GM12878 (cell line): ENCODE measurements at regions not wholly inside any gene's neighbourhood (a gene's known extent, or its start where the extent isn't known, plus 50 kb on each side); places are given as distances from the start of the nearest gene placed in this dataset.

ENCODE experiments used
- BCL3 ChIP-seq: IDR thresholded peaks from 2 replicates; pipeline ENCODE4 v1.6.1; 2011; ENCODE audit warnings: borderline replicate concordance, low read depth, mild to moderate bottlenecking, moderate library complexity, low read length; ENCODE audit not compliant: insufficient read depth, poor library complexity, severe bottlenecking
- CTCF ChIP-seq, 3 experiments: IDR thresholded peaks in 2 of 3; conservative IDR thresholded peaks in 1 of 3; 2 replicates each; pipeline ENCODE4 v1.5.1; 2011; ENCODE audit warnings: low read depth in 3 of 3, low read length in 3 of 3, mild to moderate bottlenecking in 3 of 3, control low read depth in 2 of 3, moderate library complexity in 2 of 3, inconsistent platforms in 1 of 3, mixed read lengths in 1 of 3; ENCODE audit not compliant: control insufficient read depth in 2 of 3, insufficient read depth in 1 of 3; ENCODE audit errors: extremely low read depth in 1 of 3
- E2F4 ChIP-seq: IDR thresholded peaks from 2 replicates; pipeline ENCODE4 v1.6.1; 2012; ENCODE audit warnings: low read depth, low read length, improper control_type of control experiment
- MYC ChIP-seq: IDR thresholded peaks from 2 replicates; pipeline ENCODE4 v1.6.1; 2011; ENCODE audit warnings: mild to moderate bottlenecking, low read length, moderate library complexity, inconsistent platforms; ENCODE audit not compliant: insufficient read depth, insufficient replicate concordance, insufficient read length, severe bottlenecking
- NBN ChIP-seq: fragments of 450-650 bp; IDR thresholded peaks from 2 replicates; pipeline ENCODE4 v1.6.1; 2016
- NKRF ChIP-seq: fragments of 450-650 bp; conservative IDR thresholded peaks from 2 replicates; pipeline ENCODE4 v1.6.1; 2017; ENCODE audit warnings: mild to moderate bottlenecking, moderate library complexity
- PRDM15 ChIP-seq: fragments of 450-650 bp; formaldehyde crosslinking; IDR thresholded peaks from 2 replicates; pipeline ENCODE4 v1.4.0; 2020; ENCODE audit warnings: mild to moderate bottlenecking, moderate library complexity
- ZNF274 ChIP-seq: IDR thresholded peaks from one replicate; pipeline ENCODE4 v1.8.0; 2011; ENCODE audit not compliant: insufficient read length, insufficient read depth
- ZSCAN29 ChIP-seq: fragments of 450-650 bp; IDR thresholded peaks from 2 replicates; pipeline ENCODE4 v1.6.1; 2017; ENCODE audit warnings: mild to moderate bottlenecking, moderate library complexity

- TF ChIP-seq CTCF (IDR thresholded peaks at IDR 0.05 in 2 of 3, conservative IDR thresholded peaks at IDR 0.05 in 1 of 3; ENCODE audit: control insufficient read depth in 2 of 3, extremely low read depth in 1 of 3, insufficient read depth in 1 of 3, low read depth in 3 of 3, low read length in 3 of 3) = no peak
- no peak for TF ChIP-seq NBN
- no peak for TF ChIP-seq MYC
- TF ChIP-seq NKRF = no peak
- no peak for TF ChIP-seq PRDM15
- no peak for TF ChIP-seq ZSCAN29
- no peak for TF ChIP-seq E2F4
- no peak for TF ChIP-seq ZNF274
- no peak for TF ChIP-seq BCL3
Observed at GRCh38 chr2:196437626-196438025, 201.9 kb upstream of the CCDC150 start.
